Hepatocyte (in vitro differentiated cells): ENCODE measurements at regions not wholly inside any gene's neighbourhood (a gene's known extent, or its start where the extent isn't known, plus 50 kb on each side); places are given as distances from the start of the nearest gene placed in this dataset.
"Not testable (repeated sequence)": the region's sequence is repeated elsewhere in the genome, so short reads cannot be mapped to it uniquely, and the experiment has no call there.

Experiments
- DNase-seq: peaks from one replicate; pipeline ENCODE4 v3.0.0-alpha.2; 2016; ENCODE audit warnings: low spot score
- H2AFZ ChIP-seq: fragments of 200-600 bp; sonication (generic); 2 replicates; pipeline ENCODE4 v1.6.0; 2016; ENCODE audit warnings: antibody characterized with exemption, mild to moderate bottlenecking
- H3K27ac ChIP-seq: fragments of 200-600 bp; sonication (generic); 2 replicates; pipeline ENCODE4 v1.5.1; 2016; ENCODE audit warnings: mild to moderate bottlenecking
- H3K27me3 ChIP-seq: fragments of 200-600 bp; sonication (generic); 2 replicates; pipeline ENCODE4 v1.6.1; 2016
- H3K36me3 ChIP-seq: fragments of 200-600 bp; sonication (generic); replicated peaks from 2 replicates; pipeline ENCODE4 v1.5.1; 2016; ENCODE audit warnings: low read depth; ENCODE audit not compliant: insufficient read depth
- H3K4me1 ChIP-seq: fragments of 200-600 bp; sonication (generic); 2 replicates; pipeline ENCODE4 v1.5.1; 2016; ENCODE audit warnings: mild to moderate bottlenecking, moderate library complexity; ENCODE audit not compliant: insufficient read depth
- H3K4me2 ChIP-seq: fragments of 200-600 bp; sonication (generic); 2 replicates; pipeline ENCODE4 v1.6.0; 2016
- H3K4me3 ChIP-seq: fragments of 200-600 bp; sonication (generic); 2 replicates; pipeline ENCODE4 v1.5.1; 2016; ENCODE audit warnings: mild to moderate bottlenecking
- H3K79me2 ChIP-seq: fragments of 200-600 bp; sonication (generic); 2 replicates; pipeline ENCODE4 v1.6.0; 2017; ENCODE audit warnings: mild to moderate bottlenecking
- H3K9me2 ChIP-seq: fragments of 200-600 bp; sonication (generic); replicated peaks from 2 replicates; pipeline ENCODE4 v1.6.0; 2017; ENCODE audit warnings: mild to moderate bottlenecking; ENCODE audit not compliant: insufficient read depth
- H3K9me3 ChIP-seq: fragments of 200-600 bp; sonication (generic); 2 replicates; pipeline ENCODE4 v1.5.1; 2016; ENCODE audit warnings: low read depth, mild to moderate bottlenecking
- H4K20me1 ChIP-seq: fragments of 200-600 bp; sonication (generic); 2 replicates; pipeline ENCODE4 v1.6.0; 2016; ENCODE audit warnings: mild to moderate bottlenecking; ENCODE audit not compliant: insufficient read depth, poor library complexity, severe bottlenecking
- CTCF ChIP-seq: fragments of 200-600 bp; sonication (generic); IDR thresholded peaks from 2 replicates; pipeline ENCODE4 v1.5.1; 2016; ENCODE audit warnings: antibody characterized with exemption, mild to moderate bottlenecking; ENCODE audit not compliant: poor library complexity
- EZH2 ChIP-seq: fragments of 200-600 bp; sonication (generic); IDR thresholded peaks from 2 replicates; pipeline ENCODE4 v1.6.1; 2016; ENCODE audit warnings: antibody characterized with exemption, mild to moderate bottlenecking, borderline replicate concordance
- EZH2phosphoT487 ChIP-seq: fragments of 200-600 bp; sonication (generic); IDR thresholded peaks from one replicate; pipeline ENCODE4 v1.6.1; 2018; ENCODE audit warnings: antibody characterized with exemption, mild to moderate bottlenecking, low read depth, moderate library complexity; ENCODE audit not compliant: unreplicated experiment, severe bottlenecking
- WGBS: methylation state at CpG from one replicate; pipeline ENCODE4 v1.1.6; 2016; ENCODE audit warnings: low lambda C conversion rate; ENCODE audit errors: missing lambda C conversion rate; 5-methylcytosine and 5-hydroxymethylcytosine counted together

- no peak for TF ChIP-seq EZH2phosphoT487
- TF ChIP-seq EZH2: no peak
- TF ChIP-seq CTCF: no peak
- H3K27ac ChIP-seq: no peak overlapping the region
- H3K36me3 ChIP-seq: no peaks in the 10 kb centered on the region
- DNase-seq: no peak
- H3K9me2 ChIP-seq: no peaks in the 10 kb centered on the region
- H3K4me1 ChIP-seq: no peaks in the 10 kb centered on the region
- no peak overlapping the region for H3K4me2 ChIP-seq
- H3K79me2 ChIP-seq: no peaks in the 10 kb centered on the region
- no peaks in the 10 kb centered on the region for H3K9me3 ChIP-seq
- no peak overlapping the region for H3K4me3 ChIP-seq
- no peaks in the 10 kb centered on the region for H4K20me1 ChIP-seq
- 83% methylated on average over 4 of the region's 4 CpGs for WGBS
- H3K27me3 ChIP-seq: no peaks in the 10 kb centered on the region
- H2AFZ ChIP-seq: no peak overlapping the region
Measured at GRCh38 chr16:26583803-26584202, 482.9 kb upstream of the C16orf82 start.

GRCh38 chr16:26593700-26594099 is 473.0 kb upstream of the C16orf82 start:
- 56% methylated on average over 5 of the region's 5 CpGs for WGBS
- no peak overlapping the region for H3K27ac ChIP-seq
- no peaks in the 10 kb centered on the region for H4K20me1 ChIP-seq
- no peak overlapping the region for H3K4me3 ChIP-seq
- H3K9me2 ChIP-seq: no peaks in the 10 kb centered on the region
- no peaks in the 10 kb centered on the region for H3K9me3 ChIP-seq
- TF ChIP-seq EZH2: no peak
- no peak overlapping the region for H2AFZ ChIP-seq
- DNase-seq: no peak
- H3K27me3 ChIP-seq: no peaks in the 10 kb centered on the region
- H3K4me2 ChIP-seq: no peak overlapping the region
- H3K36me3 ChIP-seq: no peaks in the 10 kb centered on the region
- no peaks in the 10 kb centered on the region for H3K79me2 ChIP-seq
- H3K4me1 ChIP-seq: no peaks in the 10 kb centered on the region

GRCh38 chr16:26594666-26595065 is 472.1 kb upstream of the C16orf82 start:
- Histone ChIP-seq H3K4me3 (no peak overlapping the region), H4K20me1 (no peaks in the 10 kb centered on the region), H3K36me3 (no peaks in the 10 kb centered on the region), H3K9me3 (no peaks in the 10 kb centered on the region), H3K27ac (no peak overlapping the region), H3K4me1 (no peaks in the 10 kb centered on the region), H3K79me2 (no peaks in the 10 kb centered on the region), H3K4me2 (no peak overlapping the region), H3K27me3 (no peaks in the 10 kb centered on the region), H3K9me2 (no peaks in the 10 kb centered on the region), H2AFZ (no peak overlapping the region)
- DNase-seq: no peak
- 78% methylated on average over 5 of the region's 5 CpGs for WGBS
- no peak for TF ChIP-seq CTCF
- TF ChIP-seq EZH2: no peak
- no peak for TF ChIP-seq EZH2phosphoT487

- Histone ChIP-seq H3K4me1 (no peaks in the 10 kb centered on the region), H3K27ac (no peak overlapping the region), H3K9me3 (no peaks in the 10 kb centered on the region), H3K9me2 (no peaks in the 10 kb centered on the region), H2AFZ (no peak overlapping the region), H3K79me2 (no peaks in the 10 kb centered on the region), H3K27me3 (no peaks in the 10 kb centered on the region), H3K4me2 (no peak overlapping the region), H3K4me3 (no peak overlapping the region), H4K20me1 (no peaks in the 10 kb centered on the region), H3K36me3 (no peaks in the 10 kb centered on the region)
- WGBS: 92% methylated on average over 4 of the region's 4 CpGs
- DNase-seq: no peak
- TF ChIP-seq CTCF (no peak), EZH2 (no peak), EZH2phosphoT487 (no peak)
Measured at GRCh38 chr16:26595199-26595598, 471.5 kb upstream of the C16orf82 start.

- not testable (repeated sequence) for H3K4me2 ChIP-seq, H3K36me3 ChIP-seq, H3K79me2 ChIP-seq, H3K9me3 ChIP-seq, H4K20me1 ChIP-seq, H3K27me3 ChIP-seq, H3K9me2 ChIP-seq, H3K4me3 ChIP-seq, H3K27ac ChIP-seq, H3K4me1 ChIP-seq, DNase-seq, H2AFZ ChIP-seq
- WGBS: 78% methylated on average over 5 of the region's 5 CpGs
Measured at GRCh38 chr16:26596033-26596432, 470.7 kb upstream of the C16orf82 start.
